Epithelial cell of proximal tubule (primary cell): ENCODE measurements at regions not wholly inside any gene's neighbourhood (a gene's known extent, or its start where the extent isn't known, plus 50 kb on each side); places are given as distances from the start of the nearest gene placed in this dataset.

Source experiments
- DNase-seq: peaks from one replicate; pipeline ENCODE4 v3.0.0-alpha.2; 2011; ENCODE audit warnings: low read depth
- H3K4me3 ChIP-seq: 2 replicates; pipeline ENCODE4 v1.5.1; 2011; ENCODE audit warnings: low read depth, mild to moderate bottlenecking, low read length
- CTCF ChIP-seq: conservative IDR thresholded peaks from 2 replicates; pipeline ENCODE4 v1.5.1; 2012; ENCODE audit warnings: low read depth, mild to moderate bottlenecking, low read length

GRCh38 chr2:226310146-226310545 is 489.5 kb downstream of the IRS1 start:
- no peak overlapping the region for H3K4me3 ChIP-seq
- DNase-seq: no peak
- TF ChIP-seq CTCF: no peak

- TF ChIP-seq CTCF: no peak
- no peak overlapping the region for H3K4me3 ChIP-seq
- DNase-seq: no peak
These were observed 490.6 kb downstream of the IRS1 start for GRCh38 chr2:226308986-226309385.

- H3K4me3 ChIP-seq: no peak overlapping the region
- TF ChIP-seq CTCF: no peak
- DNase-seq: peak; percentile 32
These were observed 491.3 kb downstream of the IRS1 start for GRCh38 chr2:226308323-226308680.

GRCh38 chr2:226307487-226308322 is 491.9 kb downstream of the IRS1 start:
- no peak overlapping the region for H3K4me3 ChIP-seq
- peak; percentile 19 for DNase-seq
- no peak for TF ChIP-seq CTCF

- no peak for TF ChIP-seq CTCF
- H3K4me3 ChIP-seq: no peak overlapping the region
- DNase-seq: no peak
These were observed 492.7 kb downstream of the IRS1 start for GRCh38 chr2:226306969-226307368.

- no peak overlapping the region for H3K4me3 ChIP-seq
- DNase-seq: no peak
- no peak for TF ChIP-seq CTCF
These were observed 495.3 kb downstream of the IRS1 start for GRCh38 chr2:226304308-226304707.

GRCh38 chr2:226303707-226304106 is 495.9 kb downstream of the IRS1 start:
- no peak for TF ChIP-seq CTCF
- H3K4me3 ChIP-seq: no peak overlapping the region
- DNase-seq: no peak
